ENCODE measurements at regions not wholly inside any gene's neighbourhood (a gene's known extent, or its start where the extent isn't known, plus 50 kb on each side); places are given as distances from the start of the nearest gene placed in this dataset.

DNA sequence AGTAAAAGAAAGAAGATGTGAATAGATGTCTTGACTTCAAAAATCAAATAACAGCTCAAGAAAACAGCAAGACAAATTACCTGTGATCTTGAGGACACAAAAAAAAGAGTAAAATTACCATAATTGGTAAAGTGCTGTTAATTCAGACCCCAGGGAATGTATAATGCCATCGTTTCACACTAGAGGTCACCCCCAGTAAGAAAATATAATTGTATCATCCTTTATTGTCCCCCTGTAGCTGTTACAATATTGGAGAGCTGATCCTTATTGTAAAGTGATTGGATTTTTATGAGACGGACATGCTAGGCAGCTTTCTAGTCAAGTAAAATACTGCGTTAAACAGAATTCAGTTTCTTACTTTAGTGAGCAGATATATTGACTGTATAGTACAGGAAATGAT, 377.0 kb downstream of the TLE1 start:
- TF ChIP-seq EZH2 (conservative IDR thresholded peaks at IDR 0.05; ENCODE audit: low read depth, low read length) (no peak), ZNF431 (CRISPR knock-in tag; IDR thresholded peaks at IDR 0.05; ENCODE audit: borderline replicate concordance, low read depth) (no peak), SRF (IDR thresholded peaks at IDR 0.05; ENCODE audit: low read depth, low read length) (no peak), GABPB1 (CRISPR knock-in tag; IDR thresholded peaks at IDR 0.05) (no peak), TARDBP (CRISPR knock-in tag; IDR thresholded peaks at IDR 0.05) (no peak), CTCF (CRISPR knock-in tag; IDR thresholded peaks at IDR 0.05) (0 out of 2 replicates have a peak, but pooled peaks have one; percentile 6), KLF13 (CRISPR knock-in tag; IDR thresholded peaks at IDR 0.05) (no peak), POLR2A (IDR thresholded peaks at IDR 0.05; ENCODE audit: insufficient read depth in 1 of 2, low read depth in 2 of 2, low read length in 2 of 2) (no peak)
- TF ChIP-seq, protein P1, sequence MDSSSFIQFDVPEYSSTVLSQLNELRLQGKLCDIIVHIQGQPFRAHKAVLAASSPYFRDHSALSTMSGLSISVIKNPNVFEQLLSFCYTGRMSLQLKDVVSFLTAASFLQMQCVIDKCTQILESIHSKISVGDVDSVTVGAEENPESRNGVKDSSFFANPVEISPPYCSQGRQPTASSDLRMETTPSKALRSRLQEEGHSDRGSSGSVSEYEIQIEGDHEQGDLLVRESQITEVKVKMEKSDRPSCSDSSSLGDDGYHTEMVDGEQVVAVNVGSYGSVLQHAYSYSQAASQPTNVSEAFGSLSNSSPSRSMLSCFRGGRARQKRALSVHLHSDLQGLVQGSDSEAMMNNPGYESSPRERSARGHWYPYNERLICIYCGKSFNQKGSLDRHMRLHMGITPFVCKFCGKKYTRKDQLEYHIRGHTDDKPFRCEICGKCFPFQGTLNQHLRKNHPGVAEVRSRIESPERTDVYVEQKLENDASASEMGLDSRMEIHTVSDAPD (CRISPR knock-in tag; IDR thresholded peaks at IDR 0.05), result no peak
- TF ChIP-seq, protein P2, sequence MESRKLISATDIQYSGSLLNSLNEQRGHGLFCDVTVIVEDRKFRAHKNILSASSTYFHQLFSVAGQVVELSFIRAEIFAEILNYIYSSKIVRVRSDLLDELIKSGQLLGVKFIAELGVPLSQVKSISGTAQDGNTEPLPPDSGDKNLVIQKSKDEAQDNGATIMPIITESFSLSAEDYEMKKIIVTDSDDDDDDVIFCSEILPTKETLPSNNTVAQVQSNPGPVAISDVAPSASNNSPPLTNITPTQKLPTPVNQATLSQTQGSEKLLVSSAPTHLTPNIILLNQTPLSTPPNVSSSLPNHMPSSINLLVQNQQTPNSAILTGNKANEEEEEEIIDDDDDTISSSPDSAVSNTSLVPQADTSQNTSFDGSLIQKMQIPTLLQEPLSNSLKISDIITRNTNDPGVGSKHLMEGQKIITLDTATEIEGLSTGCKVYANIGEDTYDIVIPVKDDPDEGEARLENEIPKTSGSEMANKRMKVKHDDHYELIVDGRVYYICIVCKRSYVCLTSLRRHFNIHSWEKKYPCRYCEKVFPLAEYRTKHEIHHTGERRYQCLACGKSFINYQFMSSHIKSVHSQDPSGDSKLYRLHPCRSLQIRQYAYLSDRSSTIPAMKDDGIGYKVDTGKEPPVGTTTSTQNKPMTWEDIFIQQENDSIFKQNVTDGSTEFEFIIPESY (CRISPR knock-in tag; IDR thresholded peaks at IDR 0.05), result no peak
